Fibroblast of villous mesenchyme (primary cell): ENCODE measurements at regions not wholly inside any gene's neighbourhood (a gene's known extent, or its start where the extent isn't known, plus 50 kb on each side); places are given as distances from the start of the nearest gene placed in this dataset.

Experiments
- DNase-seq: peaks from one replicate; pipeline ENCODE4 v3.0.0-alpha.2; 2010; ENCODE audit warnings: low read depth
- H3K4me3 ChIP-seq: 2 replicates; pipeline ENCODE4 v1.5.1; 2011; ENCODE audit warnings: low read depth, mild to moderate bottlenecking, low read length
- CTCF ChIP-seq: IDR thresholded peaks from 2 replicates; pipeline ENCODE4 v1.5.1; 2012; ENCODE audit warnings: low read depth, mild to moderate bottlenecking, low read length; ENCODE audit not compliant: insufficient read depth

DNA sequence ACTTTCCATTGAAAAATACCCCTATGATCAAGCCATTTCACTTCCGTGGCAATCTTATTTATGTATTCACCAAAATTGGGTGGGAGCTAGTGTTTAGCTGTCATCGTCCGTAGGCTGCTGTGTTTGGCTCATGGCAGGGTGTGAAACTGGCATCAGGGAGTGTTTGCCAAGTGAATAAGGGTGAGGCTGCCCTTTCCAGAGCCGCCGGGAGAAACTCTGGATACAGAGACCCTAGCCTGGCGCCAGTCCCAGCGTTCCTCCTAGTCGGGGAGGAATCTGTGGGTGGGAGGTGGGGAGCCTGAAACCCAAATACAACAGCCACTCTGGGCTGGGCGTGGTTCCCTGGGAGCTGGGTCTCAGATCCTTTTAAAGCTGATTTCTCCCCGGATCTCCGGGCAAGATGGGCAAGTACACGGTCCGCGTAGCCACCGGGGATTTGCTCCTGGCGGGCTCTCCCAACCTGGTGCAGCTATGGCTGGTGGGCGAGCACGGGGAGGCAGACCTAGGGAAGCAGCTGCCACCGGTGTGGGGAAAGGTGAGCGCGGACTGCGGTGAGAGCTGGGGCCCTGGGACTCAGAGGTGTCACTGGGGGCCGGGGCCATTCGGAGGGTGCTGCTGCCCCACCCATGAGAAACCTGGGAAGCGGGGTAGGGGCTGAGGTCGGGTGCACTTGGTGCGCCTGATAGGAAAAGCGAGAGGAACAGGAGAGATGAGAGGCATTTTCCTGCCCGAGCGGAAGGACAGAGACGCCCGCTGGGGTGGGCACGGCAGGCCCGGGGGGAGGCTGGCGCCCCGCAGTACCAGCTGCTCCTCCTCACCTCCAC lies 62.1 kb upstream of the TEKT1 start:
- no peak for DNase-seq
- no peak for TF ChIP-seq CTCF
- no peak overlapping the region for H3K4me3 ChIP-seq

DNA sequence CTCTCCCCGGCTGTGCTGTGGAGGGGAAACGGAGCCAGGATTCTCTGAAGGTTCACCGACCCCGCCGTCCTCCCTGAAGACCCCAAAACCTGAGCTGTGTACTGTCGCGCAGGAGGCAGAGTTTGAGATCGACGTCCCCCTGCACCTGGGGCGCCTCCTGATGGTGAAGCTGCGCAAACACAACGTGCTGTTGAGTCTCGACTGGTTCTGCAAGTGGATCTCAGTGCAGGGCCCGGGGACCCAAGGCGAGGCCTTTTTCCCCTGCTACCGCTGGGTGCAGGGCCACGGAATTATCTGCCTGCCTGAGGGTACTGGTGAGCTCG lies 62.6 kb upstream of the TEKT1 start:
- H3K4me3 ChIP-seq: no peak overlapping the region
- peak; percentile 37 for TF ChIP-seq CTCF
- DNase-seq: no peak

DNA sequence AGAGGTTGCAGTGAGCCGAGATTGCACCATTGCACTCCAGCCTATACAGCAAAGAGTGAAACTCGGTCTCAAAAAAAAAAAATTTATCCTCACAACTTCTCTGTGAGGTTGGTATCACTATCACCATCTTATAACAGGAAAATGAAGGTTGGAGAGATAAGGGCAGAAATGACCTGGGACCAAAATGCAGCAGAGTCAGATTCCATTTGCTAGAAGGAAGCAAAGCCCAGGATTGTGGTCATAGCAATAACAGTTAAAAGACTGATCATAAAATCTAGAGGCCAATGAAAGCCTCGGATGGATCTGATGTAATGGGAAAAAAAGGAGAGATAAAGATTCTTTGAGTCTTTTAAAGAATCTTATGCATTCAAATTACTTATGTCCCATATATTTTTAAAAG lies 69.6 kb upstream of the TEKT1 start:
- no peak for DNase-seq
- no peak for TF ChIP-seq CTCF
- no peak overlapping the region for H3K4me3 ChIP-seq

DNA sequence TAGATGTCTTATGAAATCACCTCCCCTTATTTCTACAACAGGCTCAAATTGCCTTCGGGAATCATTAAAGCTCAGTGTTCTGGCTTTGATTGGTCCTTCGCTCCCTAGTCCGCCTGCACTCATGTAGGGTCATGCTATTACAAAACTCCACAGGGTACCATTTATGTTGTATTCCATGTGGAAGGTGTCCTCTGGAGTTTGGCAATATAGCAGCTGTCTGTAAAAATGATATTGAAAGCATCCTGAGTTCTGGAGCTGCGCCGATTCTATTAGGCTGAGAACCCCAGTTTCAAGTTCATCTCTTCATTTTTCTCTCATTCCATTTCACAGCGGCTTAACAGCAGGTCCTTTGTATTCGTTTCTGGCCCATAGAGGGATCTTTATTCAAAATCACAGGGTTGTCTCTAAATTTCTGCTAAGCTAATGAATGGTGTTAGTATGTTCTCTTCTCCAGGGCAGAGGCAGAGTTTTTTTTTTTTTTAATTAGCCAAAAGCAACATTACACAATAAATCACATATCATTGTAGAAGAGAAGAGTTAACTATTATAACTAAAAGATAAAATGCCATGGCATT lies 71.9 kb upstream of the TEKT1 start:
- TF ChIP-seq CTCF: no peak

GRCh38 chr17:6908807-6909206 lies 77.3 kb upstream of the TEKT1 start:
- no peak for TF ChIP-seq CTCF

More for the DNA sequence above, 71.9 kb upstream of the TEKT1 start:
- H3K4me3 ChIP-seq: no peak overlapping the region
- no peak for DNase-seq

DNA sequence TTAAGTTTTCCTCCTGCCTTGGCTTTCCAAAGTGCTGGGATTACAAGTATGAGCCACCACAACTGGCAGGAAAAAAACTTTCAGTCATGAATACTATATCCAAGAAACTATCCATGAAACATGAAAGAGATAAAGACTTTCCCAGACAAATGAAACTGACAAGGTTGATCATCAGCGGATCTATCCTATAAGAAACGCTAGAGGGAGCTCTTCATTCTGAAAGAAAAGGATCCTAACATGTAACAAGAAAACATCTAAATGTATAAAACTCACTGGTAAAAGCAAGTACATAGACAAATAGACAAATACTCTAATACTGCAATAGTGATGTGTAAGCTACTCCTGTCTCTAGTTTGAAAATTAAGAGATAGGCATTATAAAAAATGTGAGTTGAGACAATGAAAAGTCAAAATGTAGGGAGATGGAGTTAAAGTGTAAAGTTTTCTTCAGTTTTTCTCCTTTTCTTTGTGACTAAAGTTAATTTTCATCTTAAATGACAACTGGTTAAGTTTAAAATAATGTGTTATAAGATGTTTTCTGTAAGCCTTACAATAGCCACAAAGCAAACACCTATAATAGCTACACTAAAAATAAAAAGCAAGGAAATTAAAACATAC lies 79.6 kb upstream of the TEKT1 start:
- peak; percentile 51 for DNase-seq
- peak; percentile 71 for TF ChIP-seq CTCF
- H3K4me3 ChIP-seq: no peak overlapping the region

More at GRCh38 chr17:6908807-6909206, 77.3 kb upstream of the TEKT1 start:
- no peak for DNase-seq
- H3K4me3 ChIP-seq: no peak overlapping the region
